Prostate gland (tissue), 2 donors: ENCODE measurements at regions not wholly inside any gene's neighbourhood (a gene's known extent, or its start where the extent isn't known, plus 50 kb on each side); places are given as distances from the start of the nearest gene placed in this dataset.
"Not testable (repeated sequence)": the region's sequence is repeated elsewhere in the genome, so short reads cannot be mapped to it uniquely, and the experiment has no call there.

Source experiments
- DNase-seq: peaks from one replicate; pipeline ENCODE4 v3.0.0-alpha.2; 2019; ENCODE audit warnings: low spot score
- H3K27ac ChIP-seq, 2 donors: fragments of 200-600 bp; sonication (generic); 2 replicates each; pipeline ENCODE4 v1.5.1; 2017 to 2019
- H3K27me3 ChIP-seq: fragments of 200-600 bp; sonication (generic); replicated peaks from 2 replicates; pipeline ENCODE4 v1.5.1; 2019; ENCODE audit not compliant: insufficient read depth
- H3K36me3 ChIP-seq, 2 donors: fragments of 200-600 bp; sonication (generic); 1 replicate in 1 of 2; 2 replicates in 1 of 2; pipeline versions ENCODE4 v1.5.1 to v1.8.1; 2017 to 2019
- H3K4me1 ChIP-seq: fragments of 200-600 bp; sonication (generic); replicated peaks from 2 replicates; pipeline ENCODE4 v1.5.1; 2019
- H3K4me3 ChIP-seq, 2 donors: fragments of 200-600 bp; sonication (generic); 2 replicates each; pipeline ENCODE4 v1.5.1; 2017 to 2019
- H3K9me3 ChIP-seq: fragments of 200-600 bp; sonication (generic); 2 replicates; pipeline ENCODE4 v1.5.1; 2017
- POLR2AphosphoS5 ChIP-seq: sonication (generic); formaldehyde crosslinking; IDR thresholded peaks from one replicate; pipeline ENCODE4 v1.6.1; 2017; ENCODE audit warnings: antibody characterized with exemption
- WGBS: methylation state at CpG from one replicate; pipeline ENCODE4 v1.1.5; 2018; 5-methylcytosine and 5-hydroxymethylcytosine counted together
- intact Hi-C: fragments of 100-400 bp; cut with DNase I; formaldehyde crosslinking; loops from one replicate; pipeline ENCODE4 v1.14.2; 2022

DNA sequence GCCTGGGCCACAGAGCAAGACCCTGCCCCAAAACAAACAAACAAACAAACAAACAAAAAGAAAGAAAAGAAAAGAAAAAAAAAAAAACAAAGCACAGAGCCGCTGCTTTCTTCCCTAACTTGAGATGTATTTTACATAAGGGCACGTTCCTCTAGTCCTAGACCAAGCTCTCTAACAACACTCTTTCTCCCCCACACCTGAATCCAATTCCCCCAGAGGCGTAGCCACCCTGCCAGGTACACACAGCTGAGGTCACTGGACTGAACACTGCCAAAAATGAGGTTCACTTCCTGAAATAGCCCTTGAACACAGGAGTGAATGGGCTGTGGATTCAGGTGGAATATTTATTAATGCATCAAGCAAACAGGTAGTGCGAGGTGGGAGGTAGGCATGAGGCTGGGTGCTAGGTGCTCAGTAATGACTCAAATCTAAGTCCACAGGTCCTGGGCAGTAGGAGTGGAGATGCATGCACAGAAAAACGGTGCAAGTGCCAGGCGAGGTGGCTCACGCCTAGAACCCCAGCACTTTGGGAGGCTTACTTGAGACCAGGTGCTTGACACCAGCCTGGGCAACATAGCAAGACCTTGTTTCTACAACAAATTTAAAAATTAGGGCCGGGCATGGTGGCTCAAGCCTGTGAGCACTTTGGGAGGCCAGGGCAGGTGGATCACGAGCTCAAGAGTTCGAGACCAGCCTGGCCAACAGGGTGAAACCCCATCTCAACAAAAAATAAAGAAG is 136.6 kb upstream of the C1QTNF3 start:
- TF ChIP-seq POLR2AphosphoS5: peak; percentile 19
- H3K27me3 ChIP-seq, H3K4me3 ChIP-seq, H3K9me3 ChIP-seq, H3K36me3 ChIP-seq, intact Hi-C loops, H3K4me1 ChIP-seq, H3K27ac ChIP-seq: not testable (repeated sequence)
- 88% methylated on average over 10 of the region's 10 CpGs for WGBS
- peak; percentile 61 for DNase-seq

DNA sequence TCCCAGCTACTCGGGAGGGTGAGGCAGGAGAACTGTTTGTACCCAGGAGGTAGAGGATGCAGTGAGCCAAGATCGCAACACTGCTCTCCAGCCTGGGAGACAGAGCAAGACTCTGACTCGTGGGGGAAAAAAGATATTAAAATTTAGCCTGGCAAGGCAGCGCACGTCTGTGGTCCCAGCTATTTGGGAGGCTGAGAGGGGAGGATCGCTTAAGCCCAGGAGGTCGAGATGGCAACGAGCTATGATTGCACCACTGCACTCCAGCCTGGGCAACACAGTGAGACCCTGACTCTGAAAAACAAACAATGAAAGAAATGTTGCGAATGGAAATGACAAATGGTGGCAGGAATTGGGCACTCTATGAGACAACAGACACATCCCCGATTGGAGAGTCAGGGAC is 137.2 kb upstream of the C1QTNF3 start:
- H3K36me3 ChIP-seq, H3K27ac ChIP-seq, DNase-seq, H3K4me1 ChIP-seq, H3K4me3 ChIP-seq, H3K9me3 ChIP-seq, H3K27me3 ChIP-seq, intact Hi-C loops: not testable (repeated sequence)
- WGBS: 92% methylated on average over 10 of the region's 10 CpGs

- H3K4me1 ChIP-seq, intact Hi-C loops: not testable (repeated sequence)
Observed at GRCh38 chr5:34180940-34181614, 138.1 kb upstream of the C1QTNF3 start.

GRCh38 chr5:34185005-34185404 is 142.0 kb upstream of the C1QTNF3 start:
- DNase-seq, H3K9me3 ChIP-seq, H3K27me3 ChIP-seq, H3K36me3 ChIP-seq, intact Hi-C loops, H3K27ac ChIP-seq, H3K4me3 ChIP-seq, H3K4me1 ChIP-seq: not testable (repeated sequence)
- 96% methylated on average over 6 of the region's 6 CpGs for whole genome bisulfite sequencing

More at GRCh38 chr5:34180940-34181614, 138.1 kb upstream of the C1QTNF3 start:
- H3K27me3 ChIP-seq, DNase-seq, H3K4me3 ChIP-seq, H3K36me3 ChIP-seq, H3K27ac ChIP-seq, H3K9me3 ChIP-seq: not testable (repeated sequence)
- WGBS: 82% methylated on average over 12 of the region's 14 CpGs

DNA sequence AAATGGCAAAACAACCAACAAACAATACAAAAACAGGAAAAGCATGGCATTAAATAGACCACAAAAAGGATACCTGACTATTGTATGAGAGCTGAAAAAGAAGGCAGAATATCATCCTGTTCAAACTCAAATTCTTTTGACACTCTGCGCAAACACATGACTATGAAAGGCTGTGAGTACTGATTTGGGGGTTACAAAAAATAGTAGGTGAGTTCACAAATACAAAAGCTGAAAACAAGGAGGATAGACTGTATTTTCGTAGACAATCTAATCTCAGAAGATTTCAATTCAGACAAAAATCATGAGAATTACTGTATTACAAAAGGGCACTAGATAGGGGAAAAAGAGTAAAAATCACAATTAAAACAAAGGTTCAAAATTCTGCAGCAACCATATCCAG is 142.6 kb upstream of the C1QTNF3 start:
- H3K4me1 ChIP-seq, H3K27me3 ChIP-seq, H3K9me3 ChIP-seq, H3K4me3 ChIP-seq, H3K36me3 ChIP-seq, DNase-seq, intact Hi-C loops, H3K27ac ChIP-seq: not testable (repeated sequence)
- WGBS: 89% methylated on average over 2 of the region's 2 CpGs

GRCh38 chr5:34186108-34186507 is 143.1 kb upstream of the C1QTNF3 start:
- intact Hi-C loops, H3K36me3 ChIP-seq, H3K27me3 ChIP-seq, H3K27ac ChIP-seq, H3K4me1 ChIP-seq, H3K4me3 ChIP-seq, DNase-seq, H3K9me3 ChIP-seq: not testable (repeated sequence)
- WGBS: 98% methylated on average over 2 of the region's 2 CpGs

GRCh38 chr5:34186865-34187264 is 143.9 kb upstream of the C1QTNF3 start:
- H3K27ac ChIP-seq, H3K27me3 ChIP-seq, intact Hi-C loops, H3K4me1 ChIP-seq, DNase-seq, H3K4me3 ChIP-seq, H3K9me3 ChIP-seq, H3K36me3 ChIP-seq: not testable (repeated sequence)
- 93% methylated on average over 2 of the region's 2 CpGs for WGBS

DNA sequence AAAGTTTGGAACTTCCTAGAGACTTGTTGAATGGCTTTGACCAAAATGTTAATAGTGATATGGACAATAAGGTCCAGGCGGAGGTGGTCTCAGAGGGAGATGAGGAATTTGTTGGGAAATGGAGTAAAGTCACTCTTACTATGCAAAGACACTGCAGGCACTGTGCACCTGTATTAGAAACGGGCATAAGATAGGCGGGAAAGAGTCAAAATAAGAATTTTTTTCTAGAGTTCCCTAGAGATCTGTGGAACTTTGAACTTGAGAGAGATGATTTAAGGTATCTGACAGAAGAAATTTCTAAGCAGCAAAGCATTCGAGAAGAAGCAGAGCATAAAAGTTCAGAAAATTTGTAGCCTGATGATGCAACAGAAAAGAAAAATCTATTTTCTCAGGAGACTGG is 144.4 kb upstream of the C1QTNF3 start:
- H3K27ac ChIP-seq, DNase-seq, intact Hi-C loops, H3K36me3 ChIP-seq, H3K4me1 ChIP-seq, H3K9me3 ChIP-seq, H3K4me3 ChIP-seq, H3K27me3 ChIP-seq: not testable (repeated sequence)
- WGBS: 97% methylated on average over 4 of the region's 4 CpGs
